ENCODE measurements at regions not wholly inside any gene's neighbourhood (a gene's known extent, or its start where the extent isn't known, plus 50 kb on each side); places are given as distances from the start of the nearest gene placed in this dataset.

DNA sequence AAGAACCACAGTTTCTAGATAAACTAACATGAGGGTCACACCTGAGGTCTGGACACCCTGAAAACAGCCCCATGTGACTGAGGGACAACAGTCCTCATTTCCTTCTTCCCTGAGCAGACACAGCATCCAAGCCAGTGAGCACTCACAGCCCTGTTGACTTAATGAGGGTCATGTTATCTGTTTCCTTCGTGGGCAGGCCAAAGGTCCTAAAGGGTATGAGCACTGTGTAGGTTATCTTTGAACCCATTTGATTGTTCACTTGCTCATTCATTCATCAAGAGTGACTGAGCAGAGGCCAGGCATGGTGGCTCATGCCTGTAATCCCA, 170.7 kb upstream of the B3GAT1 start:
- TF ChIP-seq POLR2A (IDR thresholded peaks at IDR 0.05; ENCODE audit: low read length): no peak
- no peak for TF ChIP-seq GATA1 (IDR thresholded peaks at IDR 0.05; ENCODE audit: low read depth, low read length)
